Muscle layer of colon (tissue), 2 donors: ENCODE measurements at regions not wholly inside any gene's neighbourhood (a gene's known extent, or its start where the extent isn't known, plus 50 kb on each side); places are given as distances from the start of the nearest gene placed in this dataset.
"Not testable (repeated sequence)": the region's sequence is repeated elsewhere in the genome, so short reads cannot be mapped to it uniquely, and the experiment has no call there.

Source experiments
- H3K27ac ChIP-seq: one replicate; pipeline ENCODE4 v1.7.0; 2013; ENCODE audit warnings: low read depth, mild to moderate bottlenecking, low read length, moderate library complexity
- H3K27me3 ChIP-seq, 2 donors: one replicate each; pipeline ENCODE4 v1.7.0; 2013; ENCODE audit warnings: low read length in 2 of 2, mild to moderate bottlenecking in 2 of 2; ENCODE audit not compliant: insufficient read depth in 2 of 2, control insufficient read depth in 1 of 2
- H3K36me3 ChIP-seq: one replicate; pipeline ENCODE4 v1.7.0; 2013; ENCODE audit warnings: mild to moderate bottlenecking, low read length; ENCODE audit not compliant: insufficient read depth
- H3K4me1 ChIP-seq: one replicate; pipeline ENCODE4 v1.7.0; 2013; ENCODE audit warnings: mild to moderate bottlenecking, low read length; ENCODE audit not compliant: insufficient read depth
- H3K4me3 ChIP-seq, 2 donors: one replicate each; pipeline ENCODE4 v1.7.0; 2013; ENCODE audit warnings: low read length in 2 of 2, low read depth in 1 of 2, mild to moderate bottlenecking in 1 of 2, moderate library complexity in 1 of 2
- H3K9ac ChIP-seq: one replicate; pipeline ENCODE4 v1.7.0; 2013; ENCODE audit warnings: low read length
- H3K9me3 ChIP-seq: one replicate; pipeline ENCODE4 v1.7.0; 2013; ENCODE audit warnings: mild to moderate bottlenecking, low read length
- donor health status: abdominal sarcoma.
- donor health status: Adenocarcinoma of cecum.

DNA sequence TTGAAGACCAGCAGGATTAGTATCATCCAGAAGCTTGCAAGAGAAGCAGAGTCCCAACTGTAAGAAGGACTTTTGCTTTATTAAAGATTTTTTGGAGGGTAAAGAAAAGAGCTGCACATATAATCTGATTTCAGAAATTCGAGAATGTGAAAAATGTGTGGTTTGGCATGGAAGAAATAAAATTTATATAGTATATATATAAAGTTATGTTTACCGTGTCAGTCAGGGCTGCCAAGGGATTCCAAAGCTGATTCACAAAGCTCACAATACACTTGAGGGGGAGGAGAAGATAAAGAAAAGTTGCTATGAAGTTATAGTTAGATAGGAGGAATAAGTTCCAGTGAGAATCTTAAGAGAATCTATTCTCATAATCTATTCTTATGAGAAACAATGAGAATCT lies 231.8 kb upstream of the CACNA2D1 start:
- Histone ChIP-seq H3K27ac (no peak overlapping the region), H3K27me3 (no peaks in the 10 kb centered on the region), H3K4me1 (peaks cover 4% of the 10 kb centered on the region), H3K9me3 (no peaks in the 10 kb centered on the region), H3K4me3 (no peak overlapping the region), H3K9ac (no peak overlapping the region), H3K36me3 (no peaks in the 10 kb centered on the region)

DNA sequence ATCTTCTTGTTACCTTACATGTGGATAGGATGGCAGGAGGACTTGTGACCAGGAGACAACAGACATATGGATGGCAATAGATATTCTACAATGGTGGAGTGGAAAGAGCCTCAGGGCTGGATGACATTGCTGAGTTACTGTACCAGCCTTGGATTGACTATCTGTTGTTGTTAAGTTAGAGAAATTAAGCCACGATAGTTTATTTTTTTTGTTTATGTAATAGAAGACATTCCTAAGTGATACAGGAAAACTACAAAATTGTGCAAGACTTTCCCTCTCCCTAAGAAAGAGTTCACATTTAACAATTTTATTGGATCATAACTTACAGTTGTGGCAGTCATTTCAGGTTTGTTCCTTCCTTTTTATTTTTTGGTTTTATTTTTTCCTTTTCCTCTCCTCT lies 230.7 kb upstream of the CACNA2D1 start:
- Histone ChIP-seq H3K9ac (no peak overlapping the region), H3K27me3 (no peaks in the 10 kb centered on the region), H3K36me3 (no peaks in the 10 kb centered on the region), H3K27ac (no peak overlapping the region), H3K9me3 (no peaks in the 10 kb centered on the region), H3K4me3 (no peak overlapping the region), H3K4me1 (peaks cover 7% of the 10 kb centered on the region)

GRCh38 chr7:82672078-82672477 lies 228.5 kb upstream of the CACNA2D1 start:
- H3K36me3 ChIP-seq: no peaks in the 10 kb centered on the region
- H3K9me3 ChIP-seq: no peaks in the 10 kb centered on the region
- no peak overlapping the region for H3K4me3 ChIP-seq
- H3K27me3 ChIP-seq: no peaks in the 10 kb centered on the region
- peaks cover 7% of the 10 kb centered on the region for H3K4me1 ChIP-seq
- H3K9ac ChIP-seq: no peak overlapping the region
- no peak overlapping the region for H3K27ac ChIP-seq

- Histone ChIP-seq H3K4me1 (peaks cover 7% of the 10 kb centered on the region), H3K9ac (no peak overlapping the region), H3K27me3 (no peaks in the 10 kb centered on the region), H3K4me3 (no peak overlapping the region), H3K9me3 (no peaks in the 10 kb centered on the region), H3K27ac (no peak overlapping the region), H3K36me3 (no peaks in the 10 kb centered on the region)
Measured at GRCh38 chr7:82669141-82669540, 225.6 kb upstream of the CACNA2D1 start.

DNA sequence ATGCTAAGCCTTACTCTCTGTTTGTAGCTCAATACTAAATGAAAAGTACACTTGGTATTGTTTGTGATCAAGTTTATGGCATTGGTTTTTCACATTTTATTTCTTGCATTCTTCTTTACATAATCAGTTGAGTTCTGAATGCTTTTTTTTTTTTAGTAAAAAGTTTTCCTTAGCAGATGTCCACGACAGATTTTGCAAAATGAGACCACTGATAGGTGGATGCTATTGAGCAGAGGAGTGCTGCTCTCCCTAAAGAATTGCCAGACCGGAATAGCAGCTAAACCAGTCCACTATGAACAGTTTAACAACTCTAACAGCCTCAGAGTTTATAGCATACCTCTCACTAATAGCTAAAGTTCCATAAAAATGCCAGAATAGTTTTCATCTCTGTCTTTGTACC lies 225.1 kb upstream of the CACNA2D1 start:
- no peak overlapping the region for H3K4me3 ChIP-seq
- H3K27ac ChIP-seq: no peak overlapping the region
- no peaks in the 10 kb centered on the region for H3K36me3 ChIP-seq
- H3K27me3 ChIP-seq: no peaks in the 10 kb centered on the region
- no peak overlapping the region for H3K9ac ChIP-seq
- H3K9me3 ChIP-seq: no peaks in the 10 kb centered on the region
- peaks cover 7% of the 10 kb centered on the region for H3K4me1 ChIP-seq

DNA sequence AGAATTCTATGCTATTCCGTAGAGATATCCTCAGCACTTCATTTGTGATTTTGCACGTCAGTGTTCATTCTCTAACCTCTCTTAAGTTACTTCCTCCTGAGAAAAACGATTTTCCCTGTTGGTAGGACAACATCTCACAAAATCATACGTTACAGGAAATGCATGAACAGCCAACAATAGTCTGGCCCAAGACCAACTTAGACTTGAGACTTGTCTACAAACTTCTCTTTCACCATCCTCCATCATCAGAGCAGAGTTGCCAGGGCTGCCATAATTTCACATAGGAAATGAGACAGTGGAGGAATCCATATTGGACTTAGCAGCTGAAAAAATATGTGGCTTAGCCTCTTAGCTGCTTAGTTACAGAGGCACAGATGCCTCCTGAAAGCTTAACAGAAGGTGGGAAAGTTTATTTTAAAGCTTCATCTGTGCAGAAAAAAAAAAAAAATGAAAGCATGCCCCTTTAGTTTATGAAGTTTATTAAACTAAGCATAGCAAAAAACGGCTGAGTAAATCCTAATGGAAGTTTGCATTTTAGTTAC lies 222.5 kb upstream of the CACNA2D1 start:
- Histone ChIP-seq H3K9ac (no peak overlapping the region), H3K27me3 (no peaks in the 10 kb centered on the region), H3K4me3 (no peak overlapping the region), H3K27ac (no peak overlapping the region), H3K36me3 (no peaks in the 10 kb centered on the region), H3K9me3 (no peaks in the 10 kb centered on the region), H3K4me1 (peaks cover 4% of the 10 kb centered on the region)

GRCh38 chr7:82655965-82656364 lies 212.4 kb upstream of the CACNA2D1 start:
- Histone ChIP-seq H3K4me1 (no peaks in the 10 kb centered on the region), H3K36me3 (no peaks in the 10 kb centered on the region), H3K9ac (no peak overlapping the region), H3K4me3 (no peak overlapping the region), H3K27ac (no peak overlapping the region), H3K27me3 (no peaks in the 10 kb centered on the region), H3K9me3 (no peaks in the 10 kb centered on the region)

DNA sequence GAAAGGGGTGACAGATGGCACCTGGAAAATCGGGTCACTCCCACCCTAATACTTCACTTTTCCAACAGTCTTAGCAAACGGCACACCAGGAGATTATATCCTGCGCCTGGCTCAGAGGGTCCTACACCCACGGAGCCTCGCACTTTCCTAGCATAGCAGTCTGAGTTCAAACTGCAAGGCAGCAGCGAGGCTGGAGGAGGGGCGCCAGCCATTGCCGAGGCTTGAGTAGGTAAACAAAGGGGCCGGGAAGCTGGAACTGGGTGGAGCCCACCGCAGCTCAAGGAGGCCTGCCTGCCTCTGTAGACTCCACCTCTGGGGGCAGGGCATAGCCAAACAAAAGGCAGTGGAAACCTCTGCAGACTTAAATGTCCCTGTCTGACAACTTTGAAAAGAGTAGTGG lies 206.5 kb upstream of the CACNA2D1 start:
- not testable (repeated sequence) for H3K36me3 ChIP-seq, H3K27me3 ChIP-seq, H3K4me3 ChIP-seq, H3K27ac ChIP-seq, H3K9ac ChIP-seq, H3K9me3 ChIP-seq, H3K4me1 ChIP-seq

DNA sequence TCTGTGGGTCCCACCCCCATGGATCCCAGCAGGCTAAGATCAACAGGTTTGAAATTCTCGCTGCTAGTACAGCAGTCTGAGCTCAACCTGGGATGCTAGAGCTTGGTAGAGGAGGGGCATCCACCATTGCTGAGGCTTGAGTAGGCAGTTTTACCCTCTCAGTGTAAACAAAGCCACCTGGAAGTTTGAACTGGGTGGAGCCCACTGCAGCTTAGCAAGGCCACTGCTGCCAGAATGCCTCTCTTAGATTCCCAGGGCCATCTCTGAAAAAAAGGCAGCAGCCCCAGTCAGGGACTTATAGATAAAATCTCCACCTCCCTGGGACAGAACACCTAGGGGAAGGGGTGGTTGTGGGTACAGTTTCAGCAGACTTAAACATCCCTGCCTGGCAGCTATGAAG lies 190.0 kb upstream of the CACNA2D1 start:
- Histone ChIP-seq H3K36me3 (no peaks in the 10 kb centered on the region), H3K4me3 (no peak overlapping the region), H3K9ac (no peak overlapping the region), H3K4me1 (no peaks in the 10 kb centered on the region), H3K27ac (no peak overlapping the region), H3K27me3 (no peaks in the 10 kb centered on the region), H3K9me3 (no peaks in the 10 kb centered on the region)

- H3K27ac ChIP-seq: no peak overlapping the region
- no peaks in the 10 kb centered on the region for H3K27me3 ChIP-seq
- no peak overlapping the region for H3K4me3 ChIP-seq
- H3K9me3 ChIP-seq: no peaks in the 10 kb centered on the region
- no peaks in the 10 kb centered on the region for H3K36me3 ChIP-seq
- H3K4me1 ChIP-seq: no peaks in the 10 kb centered on the region
- H3K9ac ChIP-seq: no peak overlapping the region
Measured at GRCh38 chr7:82631998-82632397, 188.4 kb upstream of the CACNA2D1 start.

DNA sequence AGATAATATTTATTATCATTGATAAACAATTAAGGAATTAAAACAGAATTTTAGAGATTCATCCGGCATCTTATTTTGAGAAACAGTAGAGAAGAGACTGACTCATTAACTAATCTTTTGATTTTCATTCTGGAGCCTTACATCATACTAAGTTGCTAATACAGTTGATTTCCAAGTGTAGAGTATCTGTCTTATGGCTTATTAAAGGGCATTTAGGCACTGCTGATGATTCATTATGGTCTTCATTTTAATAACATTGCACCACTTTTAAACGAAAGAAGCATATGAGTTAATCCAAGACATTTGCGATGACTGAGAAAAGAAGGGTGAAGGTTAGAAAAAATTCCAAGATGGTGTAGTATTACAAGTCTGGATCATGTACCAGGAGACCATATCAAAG lies 186.0 kb upstream of the CACNA2D1 start:
- Histone ChIP-seq H3K4me3 (no peak overlapping the region), H3K9ac (no peak overlapping the region), H3K36me3 (no peaks in the 10 kb centered on the region), H3K9me3 (no peaks in the 10 kb centered on the region), H3K27ac (no peak overlapping the region), H3K4me1 (no peaks in the 10 kb centered on the region), H3K27me3 (no peaks in the 10 kb centered on the region)

DNA sequence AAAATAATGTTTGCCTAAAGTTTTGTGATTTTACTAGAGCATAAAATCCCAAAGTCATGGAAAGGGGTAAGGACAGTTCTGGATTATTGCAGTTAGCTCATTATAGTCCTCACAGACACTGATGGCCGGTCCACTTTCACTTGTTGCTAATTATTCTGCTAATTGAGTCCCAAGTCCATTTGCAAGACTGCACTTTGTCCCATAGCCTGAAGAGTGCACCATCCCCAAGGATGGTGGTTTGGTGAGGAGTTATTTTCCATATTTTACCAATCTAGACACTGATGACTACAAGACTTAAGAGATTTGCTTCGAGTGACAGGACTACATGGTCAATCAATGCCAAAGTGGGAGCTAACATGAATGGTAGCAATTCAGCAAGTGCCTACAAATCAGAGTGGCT lies 181.8 kb upstream of the CACNA2D1 start:
- H3K9me3 ChIP-seq: no peaks in the 10 kb centered on the region
- H3K4me3 ChIP-seq: no peak overlapping the region
- H3K9ac ChIP-seq: no peak overlapping the region
- no peaks in the 10 kb centered on the region for H3K27me3 ChIP-seq
- no peaks in the 10 kb centered on the region for H3K4me1 ChIP-seq
- no peaks in the 10 kb centered on the region for H3K36me3 ChIP-seq
- no peak overlapping the region for H3K27ac ChIP-seq
